ENCODE measurements at regions not wholly inside any gene's neighbourhood (a gene's known extent, or its start where the extent isn't known, plus 50 kb on each side); places are given as distances from the start of the nearest gene placed in this dataset.

DNA sequence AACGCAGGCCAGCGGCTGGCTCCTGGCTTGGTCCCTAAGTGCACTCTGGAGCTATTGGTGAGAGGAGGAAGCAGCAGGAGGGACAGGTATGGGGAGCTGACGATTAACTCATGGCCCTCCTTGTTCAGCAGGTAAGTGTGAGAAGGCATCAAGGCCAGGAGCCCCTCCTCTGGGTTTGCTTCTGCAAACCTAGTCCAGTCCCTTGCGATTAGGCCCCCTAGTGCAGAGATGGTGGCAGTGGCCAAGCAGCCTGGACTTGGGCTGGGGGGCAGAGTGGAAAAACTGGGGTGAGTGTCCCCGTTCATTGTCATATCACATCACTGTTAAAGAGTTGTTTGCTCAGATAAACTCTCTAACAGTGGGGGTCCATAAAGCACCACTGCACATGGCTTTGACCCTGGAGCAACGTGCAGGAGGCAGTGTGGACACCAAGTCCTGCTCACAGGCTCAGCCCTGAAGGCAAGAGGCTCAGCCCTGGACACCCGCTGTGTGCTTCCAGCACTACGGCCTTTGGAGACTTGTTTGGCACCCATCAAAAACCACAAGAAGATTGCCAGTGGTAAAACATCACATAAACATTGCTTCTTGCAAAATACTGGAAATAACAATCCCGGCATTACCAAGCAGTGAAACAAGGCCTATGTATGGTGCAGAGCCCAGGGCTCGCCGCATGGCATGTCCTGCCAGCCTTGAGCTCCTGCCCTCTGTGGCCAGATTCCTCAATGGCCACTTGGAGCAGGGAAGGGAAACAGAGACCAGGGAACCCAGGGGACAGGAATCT is 184.3 kb upstream of the RTL1 start:
- TF ChIP-seq, protein P1, sequence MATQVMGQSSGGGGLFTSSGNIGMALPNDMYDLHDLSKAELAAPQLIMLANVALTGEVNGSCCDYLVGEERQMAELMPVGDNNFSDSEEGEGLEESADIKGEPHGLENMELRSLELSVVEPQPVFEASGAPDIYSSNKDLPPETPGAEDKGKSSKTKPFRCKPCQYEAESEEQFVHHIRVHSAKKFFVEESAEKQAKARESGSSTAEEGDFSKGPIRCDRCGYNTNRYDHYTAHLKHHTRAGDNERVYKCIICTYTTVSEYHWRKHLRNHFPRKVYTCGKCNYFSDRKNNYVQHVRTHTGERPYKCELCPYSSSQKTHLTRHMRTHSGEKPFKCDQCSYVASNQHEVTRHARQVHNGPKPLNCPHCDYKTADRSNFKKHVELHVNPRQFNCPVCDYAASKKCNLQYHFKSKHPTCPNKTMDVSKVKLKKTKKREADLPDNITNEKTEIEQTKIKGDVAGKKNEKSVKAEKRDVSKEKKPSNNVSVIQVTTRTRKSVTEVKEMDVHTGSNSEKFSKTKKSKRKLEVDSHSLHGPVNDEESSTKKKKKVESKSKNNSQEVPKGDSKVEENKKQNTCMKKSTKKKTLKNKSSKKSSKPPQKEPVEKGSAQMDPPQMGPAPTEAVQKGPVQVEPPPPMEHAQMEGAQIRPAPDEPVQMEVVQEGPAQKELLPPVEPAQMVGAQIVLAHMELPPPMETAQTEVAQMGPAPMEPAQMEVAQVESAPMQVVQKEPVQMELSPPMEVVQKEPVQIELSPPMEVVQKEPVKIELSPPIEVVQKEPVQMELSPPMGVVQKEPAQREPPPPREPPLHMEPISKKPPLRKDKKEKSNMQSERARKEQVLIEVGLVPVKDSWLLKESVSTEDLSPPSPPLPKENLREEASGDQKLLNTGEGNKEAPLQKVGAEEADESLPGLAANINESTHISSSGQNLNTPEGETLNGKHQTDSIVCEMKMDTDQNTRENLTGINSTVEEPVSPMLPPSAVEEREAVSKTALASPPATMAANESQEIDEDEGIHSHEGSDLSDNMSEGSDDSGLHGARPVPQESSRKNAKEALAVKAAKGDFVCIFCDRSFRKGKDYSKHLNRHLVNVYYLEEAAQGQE (IDR thresholded peaks at IDR 0.05; ENCODE audit: insufficient read depth in 1 of 2, low read depth in 2 of 2, low read length in 1 of 2), result no peak
- TF ChIP-seq SIN3A (IDR thresholded peaks at IDR 0.05; ENCODE audit: borderline replicate concordance, insufficient read depth, low read depth, low read length), result no peak

All from Panc1 (cell line).